ENCODE measurements at regions not wholly inside any gene's neighbourhood (a gene's known extent, or its start where the extent isn't known, plus 50 kb on each side); places are given as distances from the start of the nearest gene placed in this dataset.

DNA sequence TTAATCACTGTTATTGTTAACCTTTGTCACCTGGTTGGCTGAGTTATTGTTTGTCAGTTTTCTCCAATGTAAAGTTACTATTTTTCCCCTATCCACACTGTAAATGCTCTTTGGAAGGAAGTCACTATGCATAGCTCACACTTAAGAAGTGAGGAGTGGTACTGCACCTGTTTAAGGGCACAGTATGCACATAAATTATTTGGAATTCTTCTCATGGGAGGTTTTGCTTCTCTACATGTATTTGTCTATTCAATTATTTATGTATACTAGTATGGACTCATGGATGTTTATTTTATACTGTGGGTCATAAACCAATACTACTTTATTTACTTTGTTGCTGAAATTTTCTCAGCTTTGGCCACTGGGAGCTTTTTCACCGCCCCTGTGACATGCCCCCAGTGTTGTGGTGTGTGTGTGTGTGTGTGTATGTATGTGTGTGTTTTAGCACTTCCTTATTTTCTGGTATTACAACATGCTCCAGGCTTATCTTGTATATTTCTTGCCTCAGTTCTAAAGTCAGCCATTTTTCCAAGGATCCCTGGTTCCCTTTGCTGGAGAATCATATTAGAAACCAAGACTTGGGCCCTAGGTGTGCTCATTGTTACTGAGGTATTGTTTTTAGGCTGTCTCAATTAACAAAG lies 290.5 kb downstream of the KBTBD8 start:
- TF ChIP-seq RXRA (IDR thresholded peaks at IDR 0.05) (no peak), FOXA2 (IDR thresholded peaks at IDR 0.05) (no peak), YY1 (IDR thresholded peaks at IDR 0.05) (no peak), GABPA (IDR thresholded peaks at IDR 0.05 in 1 of 2, conservative IDR thresholded peaks at IDR 0.05 in 1 of 2) (no peak)
- TF ChIP-seq, protein P1, sequence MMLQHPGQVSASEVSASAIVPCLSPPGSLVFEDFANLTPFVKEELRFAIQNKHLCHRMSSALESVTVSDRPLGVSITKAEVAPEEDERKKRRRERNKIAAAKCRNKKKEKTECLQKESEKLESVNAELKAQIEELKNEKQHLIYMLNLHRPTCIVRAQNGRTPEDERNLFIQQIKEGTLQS (IDR thresholded peaks at IDR 0.05), result no peak
- 49% methylated on average over 1 of the region's 1 CpG for WGBS
- Histone ChIP-seq H3K27ac (ENCODE audit: low read depth in 1 of 2, low read length in 2 of 2) (no peak overlapping the region), H3K9ac (ENCODE audit: low read depth in 1 of 2, low read length in 2 of 2) (no peak overlapping the region), H3K36me3 (ENCODE audit: control insufficient read depth in 4 of 4, insufficient read depth in 3 of 4, low read depth in 1 of 4, low read length in 3 of 4) (no peaks in the 10 kb centered on the region), H3K9me3 (ENCODE audit: control insufficient read depth in 4 of 4, low read length in 3 of 4) (no peaks in the 10 kb centered on the region), H3K4me3 (ENCODE audit: low read depth in 1 of 3, low read length in 3 of 3) (no peak overlapping the region), H3K27me3 (ENCODE audit: control insufficient read depth in 4 of 4, insufficient read depth in 4 of 4, low read length in 3 of 4) (no peaks in the 10 kb centered on the region), H3K4me1 (ENCODE audit: control insufficient read depth in 4 of 4, insufficient read depth in 4 of 4, low read length in 3 of 4) (peaks cover 0 to 4% (median 0%) of the 10 kb centered on the region in 4 donors)
- no peak for DNase-seq (ENCODE audit: low spot score)

DNA sequence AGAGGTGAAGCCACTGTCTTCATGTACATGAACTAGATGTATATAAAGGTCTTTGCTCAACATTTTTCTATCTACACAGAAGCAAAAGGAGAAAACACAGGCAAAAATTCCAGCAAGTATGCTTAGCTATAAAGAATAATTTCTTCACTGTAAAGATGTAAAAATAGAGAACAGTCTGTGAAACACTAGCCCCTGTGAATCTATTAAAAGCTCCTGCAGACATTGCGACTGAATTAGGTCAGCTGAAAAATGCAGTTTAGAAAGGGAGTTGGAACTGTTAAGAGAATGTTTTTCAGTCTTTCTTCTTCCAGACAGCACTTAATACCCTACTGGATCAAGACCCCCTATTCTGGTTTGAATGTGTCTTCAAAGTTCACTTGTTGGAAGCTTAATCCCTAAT lies 291.5 kb downstream of the KBTBD8 start:
- Histone ChIP-seq H3K4me1 (ENCODE audit: control insufficient read depth in 4 of 4, insufficient read depth in 4 of 4, low read length in 3 of 4) (peaks cover 0 to 4% (median 0%) of the 10 kb centered on the region in 4 donors), H3K9ac (ENCODE audit: low read depth in 1 of 2, low read length in 2 of 2) (no peak overlapping the region), H3K27ac (ENCODE audit: low read depth in 1 of 2, low read length in 2 of 2) (no peak overlapping the region), H3K9me3 (ENCODE audit: control insufficient read depth in 4 of 4, low read length in 3 of 4) (no peaks in the 10 kb centered on the region), H3K4me3 (ENCODE audit: low read depth in 1 of 3, low read length in 3 of 3) (no peak overlapping the region), H3K36me3 (ENCODE audit: control insufficient read depth in 4 of 4, insufficient read depth in 3 of 4, low read depth in 1 of 4, low read length in 3 of 4) (no peaks in the 10 kb centered on the region), H3K27me3 (ENCODE audit: control insufficient read depth in 4 of 4, insufficient read depth in 4 of 4, low read length in 3 of 4) (no peaks in the 10 kb centered on the region)
- whole genome bisulfite sequencing, result 94% methylated on average over 1 of the region's 1 CpG
- no peak for TF ChIP-seq HNF4A (conservative IDR thresholded peaks at IDR 0.05)
- no peak for TF ChIP-seq SP1 (IDR thresholded peaks at IDR 0.05)
- TF ChIP-seq, protein P2, sequence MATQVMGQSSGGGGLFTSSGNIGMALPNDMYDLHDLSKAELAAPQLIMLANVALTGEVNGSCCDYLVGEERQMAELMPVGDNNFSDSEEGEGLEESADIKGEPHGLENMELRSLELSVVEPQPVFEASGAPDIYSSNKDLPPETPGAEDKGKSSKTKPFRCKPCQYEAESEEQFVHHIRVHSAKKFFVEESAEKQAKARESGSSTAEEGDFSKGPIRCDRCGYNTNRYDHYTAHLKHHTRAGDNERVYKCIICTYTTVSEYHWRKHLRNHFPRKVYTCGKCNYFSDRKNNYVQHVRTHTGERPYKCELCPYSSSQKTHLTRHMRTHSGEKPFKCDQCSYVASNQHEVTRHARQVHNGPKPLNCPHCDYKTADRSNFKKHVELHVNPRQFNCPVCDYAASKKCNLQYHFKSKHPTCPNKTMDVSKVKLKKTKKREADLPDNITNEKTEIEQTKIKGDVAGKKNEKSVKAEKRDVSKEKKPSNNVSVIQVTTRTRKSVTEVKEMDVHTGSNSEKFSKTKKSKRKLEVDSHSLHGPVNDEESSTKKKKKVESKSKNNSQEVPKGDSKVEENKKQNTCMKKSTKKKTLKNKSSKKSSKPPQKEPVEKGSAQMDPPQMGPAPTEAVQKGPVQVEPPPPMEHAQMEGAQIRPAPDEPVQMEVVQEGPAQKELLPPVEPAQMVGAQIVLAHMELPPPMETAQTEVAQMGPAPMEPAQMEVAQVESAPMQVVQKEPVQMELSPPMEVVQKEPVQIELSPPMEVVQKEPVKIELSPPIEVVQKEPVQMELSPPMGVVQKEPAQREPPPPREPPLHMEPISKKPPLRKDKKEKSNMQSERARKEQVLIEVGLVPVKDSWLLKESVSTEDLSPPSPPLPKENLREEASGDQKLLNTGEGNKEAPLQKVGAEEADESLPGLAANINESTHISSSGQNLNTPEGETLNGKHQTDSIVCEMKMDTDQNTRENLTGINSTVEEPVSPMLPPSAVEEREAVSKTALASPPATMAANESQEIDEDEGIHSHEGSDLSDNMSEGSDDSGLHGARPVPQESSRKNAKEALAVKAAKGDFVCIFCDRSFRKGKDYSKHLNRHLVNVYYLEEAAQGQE (IDR thresholded peaks at IDR 0.05), result no peak
- no peak for TF ChIP-seq FOXA2 (IDR thresholded peaks at IDR 0.05)
- DNase-seq (ENCODE audit: low spot score), result no peak

DNA sequence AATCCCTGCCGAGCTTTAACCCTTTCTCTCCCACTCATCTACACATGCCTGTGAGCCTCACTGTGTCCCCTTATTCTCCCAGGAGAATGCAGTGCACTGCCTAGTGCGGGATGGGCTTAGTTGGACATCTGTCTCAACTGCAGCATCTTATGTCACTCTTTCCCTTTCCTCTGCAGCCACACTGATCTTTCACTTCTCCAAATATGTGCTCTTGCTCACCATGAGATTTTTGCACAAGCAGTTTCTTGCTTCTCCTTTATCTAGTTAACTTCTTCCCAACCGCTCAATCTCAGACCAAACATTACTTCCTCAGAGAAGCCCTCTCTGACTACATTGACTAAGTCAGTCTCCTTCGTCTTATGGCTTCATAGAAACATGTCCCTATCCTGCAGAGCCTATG lies 292.3 kb downstream of the KBTBD8 start:
- Histone ChIP-seq H3K4me1 (ENCODE audit: control insufficient read depth in 4 of 4, insufficient read depth in 4 of 4, low read length in 3 of 4) (peaks cover 0 to 4% (median 0%) of the 10 kb centered on the region in 4 donors), H3K9me3 (ENCODE audit: control insufficient read depth in 4 of 4, low read length in 3 of 4) (no peaks in the 10 kb centered on the region), H3K27ac (ENCODE audit: low read depth in 1 of 2, low read length in 2 of 2) (no peak overlapping the region), H3K27me3 (ENCODE audit: control insufficient read depth in 4 of 4, insufficient read depth in 4 of 4, low read length in 3 of 4) (no peaks in the 10 kb centered on the region), H3K36me3 (ENCODE audit: control insufficient read depth in 4 of 4, insufficient read depth in 3 of 4, low read depth in 1 of 4, low read length in 3 of 4) (no peaks in the 10 kb centered on the region), H3K9ac (ENCODE audit: low read depth in 1 of 2, low read length in 2 of 2) (no peak overlapping the region), H3K4me3 (ENCODE audit: low read depth in 1 of 3, low read length in 3 of 3) (no peak overlapping the region)
- TF ChIP-seq RXRA (IDR thresholded peaks at IDR 0.05), result no peak
- TF ChIP-seq, protein P3, sequence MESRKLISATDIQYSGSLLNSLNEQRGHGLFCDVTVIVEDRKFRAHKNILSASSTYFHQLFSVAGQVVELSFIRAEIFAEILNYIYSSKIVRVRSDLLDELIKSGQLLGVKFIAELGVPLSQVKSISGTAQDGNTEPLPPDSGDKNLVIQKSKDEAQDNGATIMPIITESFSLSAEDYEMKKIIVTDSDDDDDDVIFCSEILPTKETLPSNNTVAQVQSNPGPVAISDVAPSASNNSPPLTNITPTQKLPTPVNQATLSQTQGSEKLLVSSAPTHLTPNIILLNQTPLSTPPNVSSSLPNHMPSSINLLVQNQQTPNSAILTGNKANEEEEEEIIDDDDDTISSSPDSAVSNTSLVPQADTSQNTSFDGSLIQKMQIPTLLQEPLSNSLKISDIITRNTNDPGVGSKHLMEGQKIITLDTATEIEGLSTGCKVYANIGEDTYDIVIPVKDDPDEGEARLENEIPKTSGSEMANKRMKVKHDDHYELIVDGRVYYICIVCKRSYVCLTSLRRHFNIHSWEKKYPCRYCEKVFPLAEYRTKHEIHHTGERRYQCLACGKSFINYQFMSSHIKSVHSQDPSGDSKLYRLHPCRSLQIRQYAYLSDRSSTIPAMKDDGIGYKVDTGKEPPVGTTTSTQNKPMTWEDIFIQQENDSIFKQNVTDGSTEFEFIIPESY (IDR thresholded peaks at IDR 0.05), result no peak
- no peak for TF ChIP-seq NR2F2 (IDR thresholded peaks at IDR 0.05)
- TF ChIP-seq FOXA1 (IDR thresholded peaks at IDR 0.05), result no peak
- no peak for TF ChIP-seq TAF1 (conservative IDR thresholded peaks at IDR 0.05)
- TF ChIP-seq SP1 (IDR thresholded peaks at IDR 0.05), result no peak
- no peak for TF ChIP-seq EGR1 (IDR thresholded peaks at IDR 0.05; ENCODE audit: low read depth in 2 of 2)
- TF ChIP-seq, protein P4, sequence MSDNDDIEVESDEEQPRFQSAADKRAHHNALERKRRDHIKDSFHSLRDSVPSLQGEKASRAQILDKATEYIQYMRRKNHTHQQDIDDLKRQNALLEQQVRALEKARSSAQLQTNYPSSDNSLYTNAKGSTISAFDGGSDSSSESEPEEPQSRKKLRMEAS (IDR thresholded peaks at IDR 0.05), result no peak
- TF ChIP-seq, protein P1 (IDR thresholded peaks at IDR 0.05), result no peak
- TF ChIP-seq, protein P5, sequence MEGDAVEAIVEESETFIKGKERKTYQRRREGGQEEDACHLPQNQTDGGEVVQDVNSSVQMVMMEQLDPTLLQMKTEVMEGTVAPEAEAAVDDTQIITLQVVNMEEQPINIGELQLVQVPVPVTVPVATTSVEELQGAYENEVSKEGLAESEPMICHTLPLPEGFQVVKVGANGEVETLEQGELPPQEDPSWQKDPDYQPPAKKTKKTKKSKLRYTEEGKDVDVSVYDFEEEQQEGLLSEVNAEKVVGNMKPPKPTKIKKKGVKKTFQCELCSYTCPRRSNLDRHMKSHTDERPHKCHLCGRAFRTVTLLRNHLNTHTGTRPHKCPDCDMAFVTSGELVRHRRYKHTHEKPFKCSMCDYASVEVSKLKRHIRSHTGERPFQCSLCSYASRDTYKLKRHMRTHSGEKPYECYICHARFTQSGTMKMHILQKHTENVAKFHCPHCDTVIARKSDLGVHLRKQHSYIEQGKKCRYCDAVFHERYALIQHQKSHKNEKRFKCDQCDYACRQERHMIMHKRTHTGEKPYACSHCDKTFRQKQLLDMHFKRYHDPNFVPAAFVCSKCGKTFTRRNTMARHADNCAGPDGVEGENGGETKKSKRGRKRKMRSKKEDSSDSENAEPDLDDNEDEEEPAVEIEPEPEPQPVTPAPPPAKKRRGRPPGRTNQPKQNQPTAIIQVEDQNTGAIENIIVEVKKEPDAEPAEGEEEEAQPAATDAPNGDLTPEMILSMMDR (IDR thresholded peaks at IDR 0.05; ENCODE audit: low read depth, low read length, missing input control), result no peak
- no peak for TF ChIP-seq RAD21 (IDR thresholded peaks at IDR 0.05)
- no peak for TF ChIP-seq GABPA (IDR thresholded peaks at IDR 0.05 in 1 of 2, conservative IDR thresholded peaks at IDR 0.05 in 1 of 2)
- no peak for TF ChIP-seq YY1 (IDR thresholded peaks at IDR 0.05)
- DNase-seq (ENCODE audit: low spot score), result no peak
- WGBS, result 82% methylated on average over 4 of the region's 4 CpGs
